Stomach (tissue), 4 donors: ENCODE measurements at regions not wholly inside any gene's neighbourhood (a gene's known extent, or its start where the extent isn't known, plus 50 kb on each side); places are given as distances from the start of the nearest gene placed in this dataset.

ENCODE experiments used
- CTCF ChIP-seq, 7 experiments: fragments of 450-650 bp in 4 of 7; fragments of 200-600 bp in 3 of 7; sonication (generic) in 3 of 7; IDR thresholded peaks; one replicate each; pipeline ENCODE4 v1.5.1; 2016 to 2019; ENCODE audit warnings: antibody characterized with exemption in 7 of 7, control low read depth in 2 of 7, mild to moderate bottlenecking in 1 of 7
- POLR2A ChIP-seq, 4 donors: fragments of 450-650 bp; IDR thresholded peaks; one replicate each; pipeline ENCODE4 v1.6.1; 2016; ENCODE audit warnings: antibody characterized with exemption in 4 of 4, control low read depth in 2 of 4, mild to moderate bottlenecking in 1 of 4, moderate library complexity in 1 of 4
- POLR2AphosphoS5 ChIP-seq, 3 donors: sonication (generic); formaldehyde crosslinking; IDR thresholded peaks; one replicate each; pipeline ENCODE4 v1.6.1; 2016; ENCODE audit warnings: antibody characterized with exemption in 3 of 3

DNA sequence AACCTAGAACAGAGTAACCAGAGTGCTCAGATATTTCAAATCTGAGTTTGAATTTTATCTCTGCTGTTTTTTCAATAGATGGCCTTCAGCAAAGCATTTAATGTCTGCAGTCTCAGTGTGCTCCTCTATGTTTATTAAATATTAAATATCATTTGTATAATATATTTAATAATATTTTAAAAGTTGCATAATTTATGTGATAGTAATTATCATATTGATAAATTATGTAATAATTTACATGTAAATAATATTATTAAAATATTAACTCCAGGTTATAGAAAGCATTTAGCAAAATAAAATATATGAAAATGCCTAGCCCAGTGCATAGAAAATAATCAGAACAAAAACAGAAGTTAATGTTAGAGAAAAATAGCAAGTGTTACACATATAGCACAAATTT lies 930.0 kb upstream of the SLC35B3 start:
- no peak for TF ChIP-seq POLR2A (IDR thresholded peaks at IDR 0.05)
- TF ChIP-seq POLR2AphosphoS5 (IDR thresholded peaks at IDR 0.05) = no peak
- TF ChIP-seq CTCF (IDR thresholded peaks at IDR 0.05) = no peak
